ENCODE measurements at regions not wholly inside any gene's neighbourhood (a gene's known extent, or its start where the extent isn't known, plus 50 kb on each side); places are given as distances from the start of the nearest gene placed in this dataset.

- H3K4me2 ChIP-seq (replicated peaks; ENCODE audit: low read depth, low read length, poor library complexity, severe bottlenecking) = no peak overlapping the region
- H3K4me1 ChIP-seq (ENCODE audit: control insufficient read depth in 2 of 2, insufficient read depth in 2 of 2, low read length in 2 of 2) = no peaks in the 10 kb centered on the region
- no peaks in the 10 kb centered on the region for H3K27me3 ChIP-seq (replicated peaks in 1 of 4; ENCODE audit: control extremely low read depth in 1 of 4, control insufficient read depth in 3 of 4, insufficient read depth in 4 of 4, low read length in 3 of 4)
- TF ChIP-seq, protein P1, sequence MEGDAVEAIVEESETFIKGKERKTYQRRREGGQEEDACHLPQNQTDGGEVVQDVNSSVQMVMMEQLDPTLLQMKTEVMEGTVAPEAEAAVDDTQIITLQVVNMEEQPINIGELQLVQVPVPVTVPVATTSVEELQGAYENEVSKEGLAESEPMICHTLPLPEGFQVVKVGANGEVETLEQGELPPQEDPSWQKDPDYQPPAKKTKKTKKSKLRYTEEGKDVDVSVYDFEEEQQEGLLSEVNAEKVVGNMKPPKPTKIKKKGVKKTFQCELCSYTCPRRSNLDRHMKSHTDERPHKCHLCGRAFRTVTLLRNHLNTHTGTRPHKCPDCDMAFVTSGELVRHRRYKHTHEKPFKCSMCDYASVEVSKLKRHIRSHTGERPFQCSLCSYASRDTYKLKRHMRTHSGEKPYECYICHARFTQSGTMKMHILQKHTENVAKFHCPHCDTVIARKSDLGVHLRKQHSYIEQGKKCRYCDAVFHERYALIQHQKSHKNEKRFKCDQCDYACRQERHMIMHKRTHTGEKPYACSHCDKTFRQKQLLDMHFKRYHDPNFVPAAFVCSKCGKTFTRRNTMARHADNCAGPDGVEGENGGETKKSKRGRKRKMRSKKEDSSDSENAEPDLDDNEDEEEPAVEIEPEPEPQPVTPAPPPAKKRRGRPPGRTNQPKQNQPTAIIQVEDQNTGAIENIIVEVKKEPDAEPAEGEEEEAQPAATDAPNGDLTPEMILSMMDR (IDR thresholded peaks at IDR 0.05) = no peak
- no peak for TF ChIP-seq EZH2 (IDR thresholded peaks at IDR 0.05; ENCODE audit: borderline replicate concordance, insufficient read depth, low read depth, low read length, poor library complexity, severe bottlenecking)
- no peaks in the 10 kb centered on the region for H4K20me1 ChIP-seq (ENCODE audit: control insufficient read depth, insufficient read depth, low read length, poor library complexity, severe bottlenecking)
- H3K79me2 ChIP-seq (ENCODE audit: control insufficient read depth, insufficient read depth, low read length) = no peaks in the 10 kb centered on the region
- WGBS (ENCODE audit: insufficient coverage) = no CpG with 5 or more reads among the region's 3 CpGs
- no peaks in the 10 kb centered on the region for H3K9me3 Mint-ChIP-seq (ENCODE audit: insufficient read depth)
- ATAC-seq (ENCODE audit: low read depth) (no peak), DNase-seq (no peak)
- peaks cover 5% of the 10 kb centered on the region for H3K4me1 Mint-ChIP-seq
- peaks cover 0 to 2% (median 0%) of the 10 kb centered on the region in 3 donors for H3K9me3 ChIP-seq (ENCODE audit: control extremely low read depth in 1 of 3, control insufficient read depth in 2 of 3, insufficient read depth in 1 of 3, low read length in 2 of 3)
- no peaks in the 10 kb centered on the region for H3K36me3 ChIP-seq (replicated peaks in 1 of 2; ENCODE audit: control extremely low read depth in 1 of 2, control insufficient read depth in 1 of 2, extremely low read depth in 1 of 2, insufficient read depth in 2 of 2, low read length in 1 of 2)
- no peak overlapping the region for H3K9ac ChIP-seq (ENCODE audit: low read length)
- H3K27me3 Mint-ChIP-seq = no peaks in the 10 kb centered on the region
- no peak overlapping the region for H3K4me3 ChIP-seq (ENCODE audit: control extremely low read depth in 1 of 5, extremely low read depth in 1 of 5, insufficient read depth in 1 of 5, low read depth in 2 of 5, low read length in 4 of 5)
- H3K4me3 Mint-ChIP-seq = no peak overlapping the region
- no peak overlapping the region for H3K27ac ChIP-seq (ENCODE audit: low read length in 2 of 2)
- POLR2A ChIA-PET = no interaction called here
- intact Hi-C loops (cut with micrococcal nuclease) = no loop called here
- CTCF ChIA-PET = interaction anchor here (1.0 kb wide), 1 partner anchor 394 kb away, joined by 3 read pairs; no protein-coding TSS in a partner anchor
- no peak overlapping the region for H3K27ac Mint-ChIP-seq
- no peak overlapping the region for H2AFZ ChIP-seq (ENCODE audit: insufficient read depth, low read depth, low read length, poor library complexity, severe bottlenecking)
Observed at GRCh38 chr6:130716466-130716865, 110.7 kb upstream of the SMLR1 start.

GRCh38 chr6:130717657-130718056 lies 109.5 kb upstream of the SMLR1 start:
- Histone ChIP-seq H3K4me1 (ENCODE audit: control insufficient read depth in 2 of 2, insufficient read depth in 2 of 2, low read length in 2 of 2) (no peaks in the 10 kb centered on the region), H2AFZ (ENCODE audit: insufficient read depth, low read depth, low read length, poor library complexity, severe bottlenecking) (no peak overlapping the region), H3K79me2 (ENCODE audit: control insufficient read depth, insufficient read depth, low read length) (no peaks in the 10 kb centered on the region), H3K27ac (ENCODE audit: low read length in 2 of 2) (no peak overlapping the region), H3K4me3 (ENCODE audit: control extremely low read depth in 1 of 5, extremely low read depth in 1 of 5, insufficient read depth in 1 of 5, low read depth in 2 of 5, low read length in 4 of 5) (no peak overlapping the region), H3K4me2 (replicated peaks; ENCODE audit: low read depth, low read length, poor library complexity, severe bottlenecking) (no peak overlapping the region), H3K36me3 (replicated peaks in 1 of 2; ENCODE audit: control extremely low read depth in 1 of 2, control insufficient read depth in 1 of 2, extremely low read depth in 1 of 2, insufficient read depth in 2 of 2, low read length in 1 of 2) (no peaks in the 10 kb centered on the region), H3K9ac (ENCODE audit: low read length) (no peak overlapping the region), H3K9me3 (ENCODE audit: control extremely low read depth in 1 of 3, control insufficient read depth in 2 of 3, insufficient read depth in 1 of 3, low read length in 2 of 3) (peaks cover 0 to 2% (median 0%) of the 10 kb centered on the region in 3 donors), H4K20me1 (ENCODE audit: control insufficient read depth, insufficient read depth, low read length, poor library complexity, severe bottlenecking) (no peaks in the 10 kb centered on the region), H3K27me3 (replicated peaks in 1 of 4; ENCODE audit: control extremely low read depth in 1 of 4, control insufficient read depth in 3 of 4, insufficient read depth in 4 of 4, low read length in 3 of 4) (no peaks in the 10 kb centered on the region)
- H3K9me3 Mint-ChIP-seq (ENCODE audit: insufficient read depth) = no peaks in the 10 kb centered on the region
- no CpG with 5 or more reads among the region's 1 CpG for whole genome bisulfite sequencing (ENCODE audit: insufficient coverage)
- H3K27ac Mint-ChIP-seq = no peak overlapping the region
- intact Hi-C loops (cut with micrococcal nuclease) = no loop called here
- H3K4me1 Mint-ChIP-seq = peaks cover 5% of the 10 kb centered on the region
- CTCF ChIA-PET = no interaction called here
- ATAC-seq (ENCODE audit: low read depth) (no peak), DNase-seq (no peak)
- POLR2A ChIA-PET = no interaction called here
- no peaks in the 10 kb centered on the region for H3K27me3 Mint-ChIP-seq
- no peak overlapping the region for H3K4me3 Mint-ChIP-seq
- TF ChIP-seq, protein P1 (IDR thresholded peaks at IDR 0.05) = no peak
- no peak for TF ChIP-seq EZH2 (IDR thresholded peaks at IDR 0.05; ENCODE audit: borderline replicate concordance, insufficient read depth, low read depth, low read length, poor library complexity, severe bottlenecking)
